GM19452 (cell line): ENCODE measurements at regions not wholly inside any gene's neighbourhood (a gene's known extent, or its start where the extent isn't known, plus 50 kb on each side); places are given as distances from the start of the nearest gene placed in this dataset.
"Not testable (repeated sequence)": the region's sequence is repeated elsewhere in the genome, so short reads cannot be mapped to it uniquely, and the experiment has no call there.

Source experiments
- ATAC-seq: cut with Tn5 transposase; IDR thresholded peaks from one replicate; pipeline ENCODE4 v1.9.1; 2021; ENCODE audit not compliant: unreplicated experiment

DNA sequence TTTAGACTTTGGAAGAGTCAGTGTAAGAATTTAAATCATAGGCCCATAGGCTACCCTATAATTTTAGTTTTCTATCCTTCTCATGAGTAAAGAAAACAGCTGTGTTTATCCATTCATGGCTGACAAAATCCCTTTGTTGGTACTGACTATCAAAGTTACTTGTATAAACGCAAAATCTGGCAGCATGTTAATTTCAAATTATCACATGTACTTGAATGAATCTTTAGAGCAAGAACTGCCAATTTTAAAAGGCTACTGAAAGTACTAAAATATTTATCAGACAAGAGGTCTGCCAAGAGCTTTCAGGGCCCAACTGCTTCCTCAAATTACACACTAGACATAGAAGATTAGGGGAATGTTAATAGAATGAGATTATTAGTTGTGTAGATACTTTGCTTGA, 66.6 kb downstream of the MYL12B start:
- no peak for ATAC-seq

DNA sequence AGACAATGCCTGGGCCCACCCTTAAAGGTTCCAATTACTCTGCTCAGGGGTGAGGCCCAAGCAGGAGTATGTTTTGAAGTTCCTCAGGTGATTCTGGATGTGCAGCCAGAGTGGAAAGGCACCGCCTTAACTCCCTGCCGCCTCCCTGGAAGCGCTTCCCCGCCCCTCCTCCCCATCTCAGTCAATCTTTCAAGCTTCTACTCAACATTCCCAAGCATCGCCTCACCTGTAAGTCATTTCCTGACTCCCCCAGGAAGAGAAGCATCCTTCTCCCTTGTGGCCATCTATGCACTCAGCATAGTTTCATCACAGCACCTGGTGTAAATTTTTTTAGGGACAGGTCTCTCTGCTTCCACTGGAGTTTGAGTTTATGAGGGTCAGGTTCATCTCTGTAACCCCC, 67.5 kb downstream of the MYL12B start:
- no peak for ATAC-seq

DNA sequence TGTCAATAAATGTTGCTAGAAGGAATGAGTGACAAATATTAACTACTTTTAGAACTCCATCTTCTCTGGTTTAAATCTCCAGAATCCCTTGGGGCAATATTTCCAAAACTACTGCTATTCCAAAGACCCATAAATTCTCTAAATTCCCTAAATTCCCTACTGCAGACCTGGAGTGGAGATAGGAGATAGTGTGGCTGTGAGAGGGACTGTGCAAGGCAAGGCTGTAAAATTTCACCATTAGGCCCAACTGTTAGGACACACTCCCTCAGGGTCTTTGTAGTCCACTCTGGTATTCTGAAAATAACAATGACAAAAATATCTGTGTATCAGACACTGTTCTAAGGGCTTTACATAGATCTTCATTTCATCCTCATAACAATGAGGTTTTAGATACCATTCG, 67.9 kb downstream of the MYL12B start:
- ATAC-seq: no peak

DNA sequence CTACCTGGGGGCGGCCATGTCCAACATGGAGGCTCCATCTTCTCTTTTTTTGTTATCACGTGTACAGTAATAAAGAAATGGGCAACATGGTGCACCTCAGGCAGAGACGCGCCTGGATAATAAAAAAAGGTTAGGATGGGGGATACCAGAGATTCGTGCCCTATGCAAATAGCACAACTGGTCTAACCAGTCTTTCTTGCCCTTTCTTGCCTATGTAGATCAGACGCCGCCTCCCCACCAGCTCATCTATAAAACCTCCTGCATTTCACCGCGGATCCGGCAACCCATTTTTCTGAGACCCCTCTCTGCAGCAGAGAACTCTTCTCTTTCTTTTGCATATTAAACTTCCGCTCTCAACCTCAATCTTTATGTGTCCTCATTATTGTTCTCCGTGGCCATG, 68.7 kb downstream of the MYL12B start:
- ATAC-seq: no peak

DNA sequence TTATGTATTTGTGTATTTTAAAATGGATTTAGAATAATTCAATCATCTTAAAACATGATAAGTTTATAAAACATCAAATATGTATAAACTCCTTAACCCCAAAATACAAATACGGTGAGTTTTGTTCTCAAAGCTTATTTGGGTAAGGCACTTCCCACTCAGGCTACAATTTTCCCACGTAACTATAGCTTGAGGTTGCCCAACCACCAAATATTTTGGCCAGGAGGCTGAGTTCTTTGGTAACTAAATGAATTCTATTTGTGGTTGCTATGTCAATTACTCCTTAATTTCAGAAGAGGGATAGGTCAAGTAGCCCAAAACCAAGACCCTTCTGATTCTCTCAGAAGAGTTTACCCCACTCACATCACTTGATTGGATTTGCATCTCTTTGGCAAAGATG, 70.4 kb downstream of the MYL12B start:
- no peak for ATAC-seq

DNA sequence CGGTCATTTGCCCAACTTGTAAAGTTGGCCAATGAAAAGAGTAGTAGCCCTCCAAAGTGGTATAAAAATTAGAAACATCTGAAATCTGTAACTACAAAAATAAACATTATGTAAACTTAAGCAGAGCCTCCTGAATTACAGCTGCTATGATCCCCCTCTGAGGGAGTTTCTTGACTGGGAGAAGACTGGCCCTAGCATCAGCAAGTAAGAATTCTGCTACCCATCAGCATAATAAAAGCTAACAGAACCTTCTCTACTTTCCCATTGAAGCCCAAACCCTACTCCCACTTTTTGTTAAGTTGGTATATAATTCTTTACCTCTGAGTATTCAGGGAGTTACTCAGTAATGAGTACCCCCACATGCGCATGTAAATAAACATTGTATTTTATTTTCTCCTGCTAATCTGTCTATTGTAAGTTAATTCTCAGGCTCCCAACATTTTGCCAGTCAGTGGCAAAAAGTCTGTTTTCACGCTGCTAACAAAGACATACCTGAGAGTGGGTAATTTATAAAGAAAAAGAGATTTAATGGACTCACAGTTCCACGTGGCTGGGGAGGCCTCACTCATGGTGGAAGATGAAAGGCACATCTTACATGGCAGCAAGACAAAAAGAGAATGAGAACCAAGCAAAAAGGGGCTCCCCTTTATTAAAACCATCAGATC, 71.3 kb downstream of the MYL12B start:
- ATAC-seq: no peak

DNA sequence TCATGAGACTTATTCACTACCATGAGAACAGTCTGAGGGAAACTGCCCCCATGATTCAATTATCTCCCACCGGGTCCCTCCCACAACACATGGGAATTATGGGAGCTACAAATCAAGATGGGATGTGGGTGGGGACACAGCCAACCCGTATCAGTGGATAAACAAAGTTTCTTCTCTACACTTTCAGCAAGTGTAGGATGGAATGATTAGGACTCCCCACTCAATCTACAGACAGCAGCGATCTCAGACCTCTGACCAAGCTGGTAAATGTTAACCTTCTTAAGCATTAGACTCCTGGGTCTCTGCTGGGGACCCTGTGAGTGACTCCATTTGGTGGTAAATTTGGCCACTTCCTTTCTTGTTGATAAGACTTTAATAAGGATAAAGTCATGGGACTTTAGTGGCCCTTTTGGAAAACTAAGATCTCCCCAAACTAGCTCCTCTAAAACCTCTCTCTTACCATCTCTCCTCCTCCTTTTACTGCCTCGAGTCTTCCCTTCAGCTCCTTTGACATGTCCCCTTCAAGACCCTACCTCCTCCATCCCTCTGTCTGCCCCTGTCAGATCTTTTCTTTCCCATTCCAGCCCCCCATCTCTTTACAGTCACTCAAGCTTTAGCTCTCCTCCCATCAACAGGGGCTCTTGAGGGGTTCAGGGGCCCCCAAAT, 71.9 kb downstream of the MYL12B start:
- ATAC-seq: no peak

DNA sequence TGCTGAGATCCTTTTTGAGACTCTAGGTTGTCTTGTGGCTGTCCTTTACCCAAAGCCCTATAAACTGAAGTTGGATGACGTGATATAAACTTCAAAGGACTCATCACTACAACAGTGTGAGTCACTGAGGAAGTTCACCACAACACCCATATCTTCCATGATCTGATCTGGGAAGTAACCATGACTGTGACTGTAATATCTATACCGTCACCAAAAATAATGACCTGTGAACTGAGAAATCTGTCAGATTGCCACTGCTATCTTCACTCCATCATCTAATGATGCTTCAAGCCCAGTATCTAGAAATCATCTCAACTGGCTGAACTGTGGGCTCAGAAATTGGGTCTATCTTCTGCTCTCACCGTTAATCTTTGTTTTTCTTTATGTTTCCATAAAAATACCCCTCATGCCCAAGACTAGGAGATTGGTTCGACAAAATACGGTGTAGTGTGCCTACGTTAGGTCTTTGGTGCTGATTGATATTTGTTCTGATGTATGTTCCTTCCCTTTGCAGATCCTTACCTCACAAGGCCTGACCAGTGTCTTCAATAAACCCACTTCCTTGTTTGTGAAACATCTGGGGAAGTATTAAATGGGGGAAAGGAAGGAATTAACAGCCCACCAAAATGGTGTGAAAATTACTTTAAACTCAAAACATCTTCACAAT, 78.2 kb downstream of the MYL12B start:
- ATAC-seq: no peak

DNA sequence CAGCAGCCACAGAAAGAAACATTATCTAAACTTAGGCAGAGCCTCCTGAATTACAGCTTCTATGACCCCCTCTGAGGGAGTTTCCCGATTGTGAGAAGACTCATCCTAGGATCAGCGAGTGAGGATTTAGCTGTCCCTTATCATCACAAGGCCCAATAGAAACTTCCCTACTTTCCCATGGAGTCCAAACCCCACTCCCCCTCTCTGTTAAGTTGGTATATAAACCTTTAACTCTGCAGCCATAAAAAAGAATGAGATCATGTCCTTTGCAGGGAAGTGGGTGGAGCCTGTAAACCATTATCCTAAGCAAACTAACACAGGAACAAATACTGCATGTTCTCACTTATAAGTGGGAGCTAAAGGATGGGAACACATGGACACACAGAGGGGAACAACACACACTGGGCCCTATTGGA, 78.8 kb downstream of the MYL12B start:
- no peak for ATAC-seq

DNA sequence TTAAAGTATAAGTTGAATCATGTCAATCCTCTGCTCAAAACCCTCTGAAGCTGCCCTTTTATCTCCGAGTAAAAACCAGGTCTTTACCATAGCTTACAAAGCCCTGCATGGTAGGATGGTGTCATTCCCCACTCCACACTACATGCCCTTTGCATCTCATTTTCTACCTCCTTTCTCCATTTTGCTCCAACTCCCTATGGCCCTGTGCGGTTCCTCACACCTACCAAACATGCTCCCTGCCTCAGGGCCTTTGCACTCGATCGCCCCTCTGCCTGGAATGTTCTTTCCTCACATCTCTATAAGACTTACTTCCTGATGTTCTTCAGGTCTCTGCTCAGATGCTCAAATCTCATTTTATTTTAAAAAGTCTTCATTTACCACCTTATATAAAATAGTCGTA, 80.7 kb downstream of the MYL12B start:
- no peak for ATAC-seq

DNA sequence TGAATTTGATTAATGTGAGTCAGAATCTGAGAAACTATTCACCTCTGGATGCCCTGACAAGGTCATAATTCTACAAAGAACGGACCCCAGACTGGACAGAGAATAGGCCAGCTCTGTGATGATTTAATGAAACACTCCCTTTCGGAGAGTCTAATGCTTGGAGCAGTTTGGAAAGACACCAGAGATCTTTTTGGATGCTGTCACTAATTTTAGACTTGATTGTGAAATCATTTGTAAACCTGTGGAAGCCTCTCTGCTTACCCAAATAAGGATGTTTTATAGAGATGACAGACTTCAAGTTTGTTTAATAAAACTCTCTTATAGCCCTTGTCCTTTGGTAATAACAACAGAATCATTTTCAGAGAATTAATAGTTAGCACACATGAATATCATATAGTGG, 83.5 kb downstream of the MYL12B start:
- ATAC-seq: no peak

DNA sequence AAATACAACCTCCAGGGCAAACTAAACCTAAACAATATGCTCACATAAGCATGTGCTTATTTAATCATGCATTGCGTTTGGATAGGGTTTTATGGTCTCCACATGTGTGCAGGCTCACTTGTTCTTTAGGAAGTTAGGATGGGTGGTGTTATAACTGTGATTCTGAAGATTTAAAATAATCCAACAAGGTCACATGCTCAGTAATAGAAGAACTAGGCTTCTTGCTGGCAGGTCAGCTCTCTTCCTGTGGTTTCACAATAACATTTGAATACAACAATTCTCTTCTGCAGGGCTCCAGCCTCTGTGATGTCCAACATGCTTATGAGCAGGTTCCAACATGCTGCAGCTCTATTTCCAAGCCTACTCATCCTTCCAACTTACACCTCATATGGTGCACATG, 84.0 kb downstream of the MYL12B start:
- no peak for ATAC-seq

DNA sequence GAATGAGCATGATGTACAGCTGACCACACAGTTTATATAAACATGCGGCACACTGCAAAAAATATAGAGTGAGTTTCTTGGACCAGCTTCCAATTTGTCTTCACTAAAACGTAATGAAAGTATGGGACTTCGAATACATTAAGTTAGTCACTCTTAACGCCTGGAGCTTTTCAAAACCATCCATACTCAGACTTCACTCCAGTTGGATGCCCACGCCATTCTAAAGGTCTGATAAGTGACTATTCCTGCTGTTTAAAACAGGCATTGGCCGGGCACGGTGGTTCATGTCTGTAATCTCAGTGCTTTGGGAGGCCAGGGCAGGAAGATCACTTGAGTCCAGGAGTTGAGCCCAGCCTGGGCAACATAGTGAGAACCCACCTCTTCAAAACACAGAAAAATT, 84.6 kb downstream of the MYL12B start:
- no peak for ATAC-seq

DNA sequence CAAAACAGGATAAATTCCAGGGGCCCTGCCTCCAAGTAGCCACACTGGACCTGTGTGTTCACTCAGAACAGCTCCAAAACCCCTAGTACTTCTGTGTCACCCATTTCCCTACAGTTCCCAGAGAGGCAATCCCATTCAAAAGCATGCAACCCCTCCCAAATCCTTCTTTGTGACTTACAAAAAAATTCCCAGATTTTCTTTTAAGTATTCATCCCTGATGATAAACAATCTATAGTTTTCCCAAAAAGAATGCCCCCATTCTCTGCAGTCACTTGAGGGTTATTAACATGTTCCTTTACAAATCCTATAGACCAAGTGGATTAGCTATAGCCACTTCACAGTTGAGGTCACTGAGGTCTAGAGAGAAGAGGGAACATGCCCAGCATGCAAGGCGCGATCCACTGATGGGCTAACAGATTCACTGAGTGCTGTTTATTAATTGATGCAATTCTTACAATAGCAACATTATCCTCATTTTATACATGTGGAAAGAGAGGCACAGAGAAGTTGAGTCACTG, 85.4 kb downstream of the MYL12B start:
- ATAC-seq: no peak

DNA sequence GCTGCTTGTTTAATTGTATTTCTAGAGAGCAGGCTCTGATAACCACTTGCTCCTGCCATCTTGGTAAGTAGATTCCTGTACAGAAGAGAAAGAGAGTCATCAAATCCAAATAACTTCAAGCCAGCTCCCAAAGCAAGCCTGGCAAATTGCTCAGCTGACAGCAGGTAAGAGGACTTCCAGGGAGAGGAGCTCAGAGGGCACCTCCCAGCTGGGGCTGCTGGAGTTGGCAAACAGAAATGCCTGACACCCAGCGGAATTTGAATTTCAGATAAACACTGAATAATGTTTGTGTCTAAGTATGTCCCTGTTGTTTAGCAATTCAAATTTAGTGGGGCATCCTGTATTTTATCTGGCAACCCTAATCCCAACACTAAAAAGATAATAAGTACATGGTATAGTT, 86.2 kb downstream of the MYL12B start:
- ATAC-seq: no peak

DNA sequence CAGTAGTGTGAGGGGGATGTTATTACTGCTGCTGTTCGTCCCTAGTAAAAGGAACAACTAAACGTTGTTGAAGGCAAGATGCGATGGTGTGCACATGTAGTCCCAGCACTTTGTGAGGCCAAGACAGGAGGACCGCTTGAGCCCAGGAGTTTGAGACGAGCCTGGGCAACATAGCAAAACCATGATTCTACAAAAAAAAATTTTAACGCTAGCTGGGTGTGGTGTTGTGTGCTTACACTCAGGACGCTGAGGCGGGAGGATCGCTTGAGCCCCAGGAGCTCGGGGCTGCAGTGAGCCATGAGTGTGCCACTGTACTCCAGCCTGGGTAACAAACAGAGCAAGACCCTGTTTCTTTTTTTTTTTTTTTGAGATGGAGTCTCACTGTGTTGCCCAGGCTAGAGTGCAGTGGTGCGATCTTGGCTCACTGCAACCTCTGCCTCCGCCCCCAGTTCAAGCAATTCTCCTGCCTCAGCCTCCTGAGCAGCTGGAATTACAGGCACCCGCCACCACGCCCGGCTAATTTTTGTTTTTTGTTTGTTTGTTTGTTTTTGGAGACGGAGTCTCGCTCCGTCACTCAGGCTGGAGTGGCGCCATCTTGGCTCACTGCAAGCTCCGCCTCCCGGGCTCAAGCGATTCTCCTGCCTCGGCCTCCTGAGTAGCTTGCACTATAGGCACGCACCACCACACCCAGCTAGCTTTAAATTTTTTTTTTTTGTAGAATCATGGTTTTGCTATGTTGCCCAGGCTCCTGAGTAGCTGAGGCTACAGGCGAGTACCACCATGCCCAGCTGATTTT, 87.3 kb downstream of the MYL12B start:
- not testable (repeated sequence) for ATAC-seq

DNA sequence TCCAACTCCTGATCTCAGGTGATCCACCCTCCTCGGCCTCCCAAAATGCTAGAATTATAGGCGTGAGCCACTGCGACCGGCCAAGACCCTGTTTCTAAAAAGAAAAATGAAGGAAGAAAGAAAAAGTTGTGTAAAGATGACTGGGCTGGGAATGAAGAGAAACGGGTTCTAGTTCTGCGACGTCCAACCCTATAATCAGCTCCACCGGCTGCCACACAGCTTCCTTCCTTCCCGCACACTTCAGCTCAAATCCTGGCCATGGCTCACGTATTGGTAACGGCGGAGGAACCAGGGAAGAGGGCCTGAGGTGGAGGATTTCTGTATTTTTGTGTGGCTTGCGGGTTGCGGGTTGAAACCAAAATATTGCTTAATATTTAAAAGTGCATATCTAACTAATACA, 88.1 kb downstream of the MYL12B start:
- no peak for ATAC-seq

DNA sequence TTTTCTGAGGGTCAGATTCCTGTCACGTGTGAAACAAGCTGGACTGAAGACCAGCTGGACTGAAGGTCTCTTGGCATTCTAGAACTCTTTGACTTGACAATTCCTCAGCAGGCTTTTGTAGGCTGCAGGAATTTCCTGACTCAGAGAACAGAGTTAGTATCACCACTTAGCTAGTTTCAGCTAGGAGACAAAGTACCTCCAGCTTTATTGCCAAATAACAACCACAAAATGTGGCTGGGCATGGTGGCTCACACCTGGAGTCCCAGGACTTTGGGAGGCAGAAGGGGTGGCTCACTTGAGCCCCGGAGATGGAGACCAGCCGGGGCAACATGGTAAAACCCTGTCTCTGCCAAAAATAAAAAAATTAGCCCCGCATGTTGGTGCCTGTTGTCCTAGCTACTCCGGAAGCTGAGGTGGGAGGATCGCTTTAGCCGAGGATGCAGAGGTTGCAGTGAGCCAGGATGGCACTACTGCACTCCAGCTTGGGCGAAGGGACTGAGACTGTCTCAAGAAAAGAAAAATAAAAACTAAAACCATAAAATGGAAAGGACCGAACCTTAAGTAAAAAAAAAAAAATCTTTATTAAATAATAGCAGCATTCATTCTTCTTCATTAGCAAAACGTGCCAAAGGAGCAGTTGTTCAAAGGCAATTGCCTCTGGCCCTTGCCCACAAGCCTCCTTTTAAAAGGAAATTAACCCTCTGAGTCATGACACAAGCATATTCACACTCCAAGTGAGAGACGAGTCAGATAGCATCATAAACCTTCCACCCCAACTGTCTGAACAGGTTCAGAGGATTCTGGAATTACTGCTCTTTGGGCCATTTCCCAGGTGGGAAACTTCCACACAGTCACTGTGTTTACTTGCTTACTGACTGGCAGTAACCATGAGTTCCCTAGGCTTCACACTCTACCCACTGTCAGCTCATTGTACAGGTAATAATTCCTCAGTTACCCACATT, 88.9 kb downstream of the MYL12B start:
- ATAC-seq: no peak

DNA sequence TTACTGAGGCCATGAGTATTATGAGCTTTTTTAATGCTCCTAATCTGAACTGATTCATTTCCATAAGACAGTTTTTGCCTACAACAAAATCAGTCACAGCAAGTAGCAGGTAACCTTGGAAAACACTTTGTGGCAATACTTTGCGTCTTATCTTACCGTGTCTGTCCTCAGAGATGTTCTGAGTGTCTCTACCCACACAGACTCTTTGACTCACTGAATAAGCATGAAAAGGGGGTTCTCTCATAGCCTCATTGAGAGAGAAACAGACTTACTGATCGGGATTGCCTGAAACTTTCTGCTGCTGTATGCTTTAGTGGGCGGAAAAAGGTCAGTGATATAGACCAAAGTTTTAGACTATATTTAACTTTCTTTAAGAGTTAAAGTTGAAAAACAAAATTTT, 92.6 kb downstream of the MYL12B start:
- ATAC-seq: no peak

DNA sequence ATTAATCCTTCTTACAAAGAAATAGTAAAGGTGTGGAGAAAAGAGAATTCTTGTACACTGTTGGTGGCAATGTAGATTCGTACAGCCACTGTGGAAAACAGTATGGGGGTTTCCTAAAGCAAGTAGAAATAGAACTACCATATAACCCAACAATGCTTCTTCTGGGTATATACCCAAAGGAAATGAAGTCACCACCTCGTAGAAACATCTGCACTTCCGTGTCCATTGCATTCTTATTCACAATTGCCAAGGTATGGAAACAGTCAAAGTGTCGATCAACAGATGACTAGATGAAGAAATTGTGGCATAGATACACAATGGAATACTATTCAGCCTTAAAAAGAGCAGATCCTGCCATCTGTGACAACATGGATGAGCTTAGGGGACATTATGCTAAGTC, 93.4 kb upstream of the TGIF1 start:
- ATAC-seq: no peak
